GM21381 (cell line): ENCODE measurements at regions not wholly inside any gene's neighbourhood (a gene's known extent, or its start where the extent isn't known, plus 50 kb on each side); places are given as distances from the start of the nearest gene placed in this dataset.
"Not testable (repeated sequence)": the region's sequence is repeated elsewhere in the genome, so short reads cannot be mapped to it uniquely, and the experiment has no call there.

Experiments
- ATAC-seq: cut with Tn5 transposase; IDR thresholded peaks from one replicate; pipeline ENCODE4 v1.9.1; 2021; ENCODE audit warnings: mild to moderate bottlenecking, moderate library complexity; ENCODE audit not compliant: unreplicated experiment

DNA sequence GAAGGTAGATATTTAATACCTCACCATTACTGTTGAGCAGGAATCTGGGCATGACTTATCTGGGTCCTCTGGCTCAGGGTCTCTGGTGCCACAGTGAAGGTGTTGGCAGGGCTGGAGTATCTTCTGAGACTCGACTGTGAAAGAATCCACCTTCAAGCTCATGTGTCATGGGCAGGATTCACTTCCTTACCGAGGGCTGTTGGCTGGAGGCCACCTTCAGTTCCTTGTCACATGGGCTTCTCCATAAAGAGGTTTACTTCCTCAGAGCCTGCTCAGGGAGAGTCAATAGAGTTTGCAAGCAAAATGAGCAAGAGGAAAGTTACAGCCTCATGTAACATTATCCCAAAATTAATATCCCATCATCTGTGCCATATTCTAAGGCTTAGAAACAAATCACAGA, 459.5 kb downstream of the NR2F2 start:
- no peak for ATAC-seq

DNA sequence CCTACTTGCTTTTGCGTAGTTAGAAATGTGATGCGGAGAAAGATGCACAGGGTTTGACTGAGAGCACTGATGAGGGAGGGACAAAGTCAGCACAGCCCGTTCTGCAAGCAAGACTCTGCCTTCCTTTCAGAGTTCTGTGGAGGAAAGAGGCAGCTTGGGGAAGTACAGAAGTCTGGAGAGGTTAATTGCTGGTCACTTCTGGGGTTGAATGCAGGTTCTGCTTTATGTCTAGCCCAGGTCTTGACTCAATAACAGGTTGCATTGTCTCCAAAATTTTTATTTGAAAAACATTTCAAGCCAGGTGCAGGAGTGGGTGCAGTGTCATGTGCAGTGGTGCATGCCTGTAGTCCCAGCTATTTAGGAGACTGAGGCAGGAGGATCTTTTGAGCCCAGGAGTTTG, 461.7 kb downstream of the NR2F2 start:
- ATAC-seq, result no peak

DNA sequence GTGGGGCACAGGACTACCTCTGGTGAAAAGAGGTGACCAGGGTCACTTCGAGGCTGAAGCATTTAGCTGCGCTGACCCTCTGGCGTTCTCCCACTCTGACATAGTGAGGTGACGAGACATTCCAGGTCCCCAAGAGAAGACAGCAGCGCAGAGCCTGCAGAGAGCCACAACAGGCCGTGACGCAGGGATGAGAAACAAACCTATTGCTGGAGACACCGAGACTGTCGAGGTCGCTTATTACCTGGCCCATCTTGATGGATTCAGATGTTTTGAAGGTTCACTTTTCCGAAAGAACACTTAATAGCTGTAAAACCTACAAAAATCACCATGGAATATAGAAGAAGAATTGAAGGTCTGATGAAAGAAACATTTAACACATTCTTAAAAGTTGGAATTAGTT, 466.3 kb downstream of the NR2F2 start:
- no peak for ATAC-seq

DNA sequence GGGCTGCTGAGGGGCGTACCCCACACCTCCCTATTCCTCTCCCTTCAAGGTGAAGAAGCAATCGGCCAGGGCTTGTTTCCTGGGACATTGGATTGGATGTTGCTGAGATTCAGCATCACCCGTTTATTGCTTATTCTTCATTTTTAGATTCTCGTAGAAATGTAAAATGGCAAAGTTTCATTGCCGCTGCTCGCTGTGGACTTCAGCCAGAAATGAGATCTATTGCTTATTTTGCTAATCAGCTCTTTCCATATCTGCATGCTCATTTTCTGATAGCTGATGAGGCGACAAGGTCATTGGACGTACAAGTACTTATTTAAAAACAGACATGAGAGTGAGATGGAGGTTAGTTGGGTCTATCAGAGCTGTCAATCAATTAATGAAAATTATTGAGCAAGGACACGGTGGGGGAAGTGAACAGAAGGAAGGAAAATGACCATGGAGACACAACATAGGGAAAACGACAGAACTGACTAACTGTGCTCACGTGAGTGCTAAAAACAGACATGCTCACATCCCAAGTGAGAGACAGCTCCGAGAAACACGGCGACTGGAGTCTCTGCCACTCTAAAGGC, 471.2 kb downstream of the NR2F2 start:
- no peak for ATAC-seq

DNA sequence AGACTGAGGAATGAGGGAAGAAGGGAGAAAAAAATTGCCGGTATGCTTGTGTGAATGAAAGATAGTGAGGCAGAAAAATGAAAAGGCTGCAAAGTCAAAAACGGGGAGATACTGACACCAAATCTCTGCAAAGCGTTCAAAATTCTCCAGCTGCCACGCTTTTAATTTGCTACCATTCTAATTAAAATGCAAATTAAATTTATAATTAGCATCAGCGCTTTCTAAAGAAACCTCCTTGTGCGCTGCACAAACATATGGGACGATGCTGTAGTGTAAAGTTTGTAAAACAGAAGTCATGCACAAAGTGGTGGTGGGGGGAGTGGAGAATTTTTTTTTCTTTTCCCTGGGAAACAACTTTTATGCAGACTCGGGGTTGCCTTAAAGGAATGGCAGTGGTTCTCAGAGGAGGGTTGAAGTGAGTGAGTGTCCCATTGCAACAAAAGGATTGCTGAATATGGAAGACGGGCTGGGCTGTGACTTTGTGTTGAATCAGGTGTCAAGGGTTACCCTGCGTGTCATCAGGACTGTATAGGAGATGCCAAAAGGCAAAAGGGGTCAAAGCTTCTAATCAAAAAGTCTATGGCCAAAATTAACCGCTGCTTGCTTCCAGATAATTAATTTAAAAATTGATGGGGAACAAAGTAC, 472.2 kb downstream of the NR2F2 start:
- no peak for ATAC-seq

DNA sequence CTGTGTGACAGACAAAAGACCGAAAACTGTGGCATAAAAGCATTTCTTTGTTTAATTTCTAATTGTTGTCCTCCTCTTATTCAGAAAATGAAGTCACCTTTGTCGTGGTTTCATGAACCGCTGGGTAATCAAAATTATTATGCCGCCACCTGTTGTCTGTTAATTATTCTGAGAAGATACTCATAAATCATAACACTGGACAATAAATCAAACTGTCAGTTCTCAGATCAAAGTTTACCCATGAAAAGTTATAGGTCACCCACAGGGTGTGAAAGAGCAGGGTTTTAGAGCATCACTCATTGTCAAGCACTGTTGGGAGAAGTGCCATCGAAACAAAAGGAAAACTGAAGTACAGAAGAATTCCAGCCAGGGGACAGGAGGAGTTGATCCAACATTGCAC, 474.3 kb downstream of the NR2F2 start:
- ATAC-seq, result no peak

DNA sequence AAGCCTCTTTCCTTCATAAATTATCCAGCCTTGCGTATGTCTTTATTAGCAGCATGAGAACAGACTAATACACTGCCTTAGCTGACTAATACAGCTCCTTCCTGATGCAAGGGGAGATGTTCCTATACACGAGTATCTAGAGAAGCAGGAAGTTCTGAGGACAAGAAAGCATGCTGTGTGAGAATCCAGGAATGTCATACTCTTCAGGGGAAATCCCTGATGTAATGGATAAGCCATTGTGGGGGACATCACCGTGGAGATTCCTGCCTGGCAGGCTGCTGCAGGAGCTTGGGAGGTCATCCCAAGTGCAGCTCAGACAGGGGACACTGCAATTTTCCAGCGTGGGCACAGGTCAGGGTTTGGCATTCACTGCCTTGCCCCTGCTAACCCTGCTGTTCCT, 476.9 kb downstream of the NR2F2 start:
- no peak for ATAC-seq

DNA sequence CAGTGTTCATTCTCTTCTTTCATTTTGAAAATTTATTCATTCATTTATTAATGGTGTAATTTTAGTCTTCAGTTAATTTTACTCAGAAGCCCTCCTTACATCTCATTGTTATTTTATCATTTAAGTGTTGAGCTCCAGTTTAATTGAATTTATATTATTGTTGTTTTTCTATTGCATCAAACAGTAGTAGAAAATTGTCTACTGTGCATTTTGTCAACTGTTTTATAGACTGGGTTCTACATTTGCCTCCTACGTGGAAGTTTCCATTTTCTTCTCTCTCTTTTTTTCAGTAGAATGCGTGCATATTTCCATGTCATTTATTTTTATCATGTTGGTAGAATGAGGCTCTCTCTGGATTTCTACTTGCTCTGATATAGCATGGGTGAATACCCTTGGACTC, 487.4 kb downstream of the NR2F2 start:
- no peak for ATAC-seq

DNA sequence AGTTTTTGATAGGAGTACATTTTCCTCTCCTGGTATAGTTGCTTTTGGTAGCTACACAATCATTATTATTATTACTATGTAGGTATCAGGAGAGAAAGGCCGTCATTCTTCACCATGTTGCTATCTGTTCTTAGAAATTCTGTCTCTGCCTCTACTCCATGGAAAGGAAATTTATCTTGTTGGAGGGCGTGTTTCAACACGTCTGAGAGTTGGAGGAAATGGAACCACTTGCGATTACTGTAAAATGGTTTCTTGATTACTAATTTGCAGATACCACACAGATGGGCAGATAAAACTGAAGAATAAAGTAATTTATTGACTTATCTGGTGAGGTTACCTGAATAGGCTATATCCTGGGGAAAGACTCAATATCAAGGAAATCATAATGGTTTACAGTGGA, 488.4 kb downstream of the NR2F2 start:
- ATAC-seq, result no peak

DNA sequence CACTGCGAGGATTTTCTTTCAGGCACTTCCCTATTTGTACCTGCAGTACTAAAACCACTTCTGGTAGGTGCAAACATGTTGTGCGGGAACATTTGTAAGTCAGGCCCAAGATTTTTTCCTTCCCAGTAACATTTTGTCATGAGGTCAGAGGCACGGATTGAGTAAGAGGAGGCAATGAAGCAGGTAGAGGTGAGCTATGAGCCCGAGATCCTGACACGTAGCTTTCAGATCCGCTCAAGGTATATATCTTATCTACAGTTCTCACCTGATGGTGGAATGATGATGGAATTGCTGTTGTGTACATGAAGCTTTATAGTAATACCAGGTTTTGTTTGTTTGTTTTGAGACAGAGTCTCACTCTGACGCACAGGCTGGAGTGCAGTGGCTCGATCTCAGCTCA, 497.5 kb downstream of the NR2F2 start:
- no peak for ATAC-seq

DNA sequence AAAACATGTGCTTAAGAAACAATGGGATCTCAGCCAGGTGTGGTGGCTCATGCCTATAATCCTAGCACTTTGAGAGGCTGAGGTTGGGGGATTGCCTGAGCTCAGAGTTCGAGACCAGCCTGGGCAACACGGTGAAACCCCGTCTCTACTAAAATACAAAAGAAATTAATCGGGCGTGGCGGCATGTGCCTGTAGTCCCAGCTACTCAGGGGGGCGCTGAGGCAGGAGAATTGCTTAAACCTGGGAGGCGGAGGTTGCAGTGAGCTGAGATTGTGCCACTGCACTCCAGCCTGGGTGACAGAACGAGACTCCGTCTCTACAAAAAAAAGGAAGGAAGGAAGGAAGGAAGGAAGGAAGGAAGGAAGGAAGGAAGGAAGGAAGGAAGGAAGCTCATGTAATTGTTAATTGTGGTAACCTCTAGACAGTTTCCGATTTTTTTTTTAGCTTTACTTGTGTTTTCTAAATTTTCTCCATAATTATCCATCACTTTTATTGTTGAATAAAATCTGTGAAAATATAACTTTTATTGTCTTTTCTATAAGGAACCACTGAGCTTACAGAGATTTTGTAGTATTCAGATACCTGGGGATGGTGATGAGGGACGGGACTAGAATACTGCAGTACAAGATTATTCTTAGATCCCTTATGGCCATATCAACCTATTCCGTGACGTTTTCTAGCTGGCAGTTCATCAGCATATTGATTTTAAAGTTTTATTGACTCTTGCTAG, 506.9 kb downstream of the NR2F2 start:
- ATAC-seq, result no peak

DNA sequence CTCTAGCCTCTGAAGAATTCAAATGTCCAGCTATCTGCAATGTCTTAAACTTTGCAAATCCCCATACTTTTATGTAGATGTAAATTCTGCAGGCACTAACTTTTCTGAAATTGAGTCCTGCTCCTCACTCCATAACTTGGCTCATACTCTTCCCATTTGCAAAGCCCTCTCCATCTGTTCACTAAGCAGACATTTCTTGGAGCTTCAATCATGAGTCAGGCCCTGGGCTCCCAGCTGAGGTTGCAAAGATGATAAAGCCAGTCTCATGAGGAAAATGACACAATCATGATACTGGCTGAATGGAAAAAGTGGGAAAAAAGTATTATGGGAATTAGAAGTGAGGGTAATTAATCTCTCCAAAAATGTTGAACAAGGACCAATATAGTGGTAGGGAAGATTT, 507.6 kb downstream of the NR2F2 start:
- no peak for ATAC-seq

DNA sequence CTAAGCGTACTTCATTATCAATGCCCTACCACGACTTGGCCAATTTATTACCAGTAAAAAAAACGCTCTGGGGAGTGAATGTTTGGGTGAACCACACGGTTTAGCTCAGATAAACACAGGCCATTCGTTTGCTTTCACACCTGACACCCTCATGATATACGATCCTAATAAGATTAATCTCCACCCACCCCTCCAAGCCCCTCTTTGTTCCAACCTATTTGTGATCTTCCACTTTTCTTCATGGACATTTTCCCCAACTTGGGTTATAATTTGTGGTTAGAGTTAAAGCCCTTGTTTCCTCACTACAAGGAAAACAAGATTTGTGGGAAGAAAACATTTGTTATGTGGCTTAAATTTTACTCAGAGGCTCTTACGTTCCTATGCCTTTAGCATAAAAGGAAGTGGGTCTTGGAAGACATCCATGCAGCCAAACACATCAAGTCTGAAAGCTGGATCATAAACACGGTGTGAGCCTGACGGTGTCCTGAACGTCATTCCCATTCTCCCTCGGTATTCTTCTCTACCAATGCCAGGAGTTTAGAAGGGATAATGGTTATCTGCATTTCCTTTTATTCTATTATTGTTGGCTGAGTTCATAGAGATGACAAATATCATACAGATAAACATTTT, 518.9 kb downstream of the NR2F2 start:
- no peak for ATAC-seq

DNA sequence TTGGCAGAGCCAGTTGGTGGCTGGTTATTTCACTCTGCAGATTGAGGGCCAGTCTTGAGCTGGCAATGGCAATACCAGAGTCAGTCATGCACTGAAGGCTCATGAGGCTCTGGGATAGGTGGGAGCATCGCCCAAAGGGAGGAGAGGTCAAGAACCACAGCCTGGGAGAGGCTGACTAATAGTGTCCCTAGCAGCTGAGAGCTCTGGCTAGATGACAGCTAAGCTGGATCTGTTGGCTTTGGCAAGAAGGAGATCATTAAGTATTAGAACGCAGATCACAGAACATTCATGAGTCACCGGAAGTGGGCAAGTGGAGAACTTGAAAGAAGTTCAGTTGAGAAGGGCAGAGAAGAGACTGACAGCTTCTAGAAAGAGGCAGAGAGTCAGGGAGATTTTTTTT, 521.1 kb downstream of the NR2F2 start:
- no peak for ATAC-seq

DNA sequence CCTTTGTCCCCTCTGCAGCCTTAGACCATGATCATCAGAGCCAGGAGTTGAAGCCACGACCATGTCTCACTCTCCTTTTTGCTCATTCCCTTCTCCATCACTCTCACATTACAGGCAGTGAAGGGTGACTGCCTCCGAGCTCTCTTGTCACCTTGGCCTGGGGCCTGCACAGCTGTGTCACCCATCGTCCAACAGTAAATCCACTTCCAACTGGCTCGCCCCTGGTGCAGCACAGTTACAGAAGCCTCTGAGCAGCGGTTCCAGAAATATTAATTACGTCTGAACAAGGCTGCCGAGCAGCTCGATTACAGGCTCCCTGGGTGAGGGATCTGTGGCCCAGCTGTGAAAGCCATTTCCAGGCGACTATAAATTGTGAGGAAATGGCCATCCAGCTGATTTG, 528.2 kb downstream of the NR2F2 start:
- no peak for ATAC-seq

DNA sequence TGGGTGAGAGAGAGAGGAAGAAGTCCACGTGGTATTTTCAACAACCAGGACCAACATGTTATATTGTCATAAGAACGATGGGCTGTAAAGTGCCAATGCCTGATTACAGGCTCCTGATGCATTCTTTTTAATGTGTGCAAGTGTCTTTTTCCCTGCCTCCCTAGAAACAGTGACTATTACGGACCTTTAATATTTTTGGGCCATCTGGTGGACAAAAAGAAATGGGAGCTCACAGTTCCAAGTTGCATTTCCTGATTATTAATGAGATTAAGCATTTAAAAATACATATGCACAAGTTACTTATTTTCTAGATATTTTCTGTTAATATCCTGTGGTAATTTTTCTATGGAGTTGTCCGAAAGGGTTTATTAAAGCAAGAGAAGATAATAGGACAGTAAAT, 530.2 kb downstream of the NR2F2 start:
- no peak for ATAC-seq

DNA sequence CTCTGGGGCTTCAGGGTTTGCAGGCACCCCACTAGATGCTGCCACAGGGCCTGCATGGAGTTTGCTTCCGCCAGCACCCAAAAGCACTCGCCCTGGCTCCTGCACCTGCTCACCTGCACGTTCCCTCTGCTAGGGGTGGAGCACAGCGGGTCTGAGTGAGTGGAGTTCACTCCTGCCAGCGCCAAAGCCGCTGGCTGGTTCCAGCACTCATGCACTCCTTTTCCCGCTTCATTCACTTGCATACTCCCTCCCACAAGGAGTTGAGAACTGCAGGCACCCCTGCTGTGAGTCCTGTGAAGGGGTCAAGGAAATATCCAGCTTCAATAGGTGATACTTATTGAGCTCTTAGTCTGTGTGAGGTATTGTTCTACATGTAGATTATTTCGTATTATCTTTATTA, 537.5 kb downstream of the NR2F2 start:
- no peak for ATAC-seq

DNA sequence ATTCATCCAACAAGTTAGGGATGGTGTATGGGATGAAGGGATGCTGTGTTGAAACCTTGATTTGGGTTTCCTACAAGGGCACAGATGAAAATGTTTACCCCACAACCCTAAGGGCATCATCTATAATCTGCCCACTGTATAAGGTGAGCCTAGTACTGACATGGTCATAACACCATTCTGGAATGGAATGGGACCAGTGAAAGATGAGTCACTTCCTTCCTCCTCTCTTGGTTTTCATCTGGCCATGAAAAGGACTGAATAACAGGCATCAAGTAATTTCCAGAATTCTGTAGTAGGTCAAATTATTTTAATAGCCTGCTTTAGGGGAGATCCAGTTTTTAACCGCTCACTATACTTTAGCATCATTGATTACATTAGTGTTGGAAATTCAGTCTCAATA, 538.6 kb downstream of the NR2F2 start:
- no peak for ATAC-seq

DNA sequence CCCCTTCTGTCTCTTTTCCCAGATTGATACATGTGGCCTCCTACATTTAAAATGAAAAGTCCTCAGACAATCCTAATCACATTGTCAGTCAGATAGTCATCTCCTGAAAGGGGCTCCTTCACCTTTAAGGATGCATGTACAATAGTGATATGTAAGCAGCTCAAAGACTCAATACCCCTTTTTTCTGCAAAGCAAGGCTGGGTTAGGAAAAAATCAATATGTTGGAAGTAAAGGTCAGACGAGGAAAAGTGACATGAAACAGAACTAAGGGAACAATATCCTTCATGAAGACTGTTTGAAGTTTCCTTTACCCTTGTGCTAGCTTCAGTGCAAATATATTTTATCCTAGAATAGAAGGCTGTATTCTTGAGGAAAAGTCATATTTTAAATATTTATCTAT, 539.3 kb downstream of the NR2F2 start:
- ATAC-seq, result no peak

DNA sequence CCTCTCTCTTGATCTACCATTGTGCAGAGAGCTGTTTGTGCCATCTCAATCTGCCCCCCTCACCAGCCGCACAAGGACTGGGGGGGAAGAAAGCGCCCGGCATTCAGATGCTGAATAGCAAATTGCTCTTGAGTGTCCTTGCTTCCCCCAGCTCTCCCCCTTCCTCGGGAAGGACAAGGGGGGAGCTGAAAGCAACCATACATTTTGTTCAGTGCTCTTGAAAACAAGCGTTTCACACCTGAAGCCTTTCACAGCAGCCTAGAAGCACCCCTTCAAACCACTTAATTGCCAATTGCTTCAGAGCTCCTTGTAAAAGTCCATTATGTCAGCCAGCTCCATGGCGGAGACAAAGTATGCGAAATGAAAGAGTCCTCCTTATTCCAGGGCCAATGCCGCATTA, 540.1 kb downstream of the NR2F2 start:
- no peak for ATAC-seq

DNA sequence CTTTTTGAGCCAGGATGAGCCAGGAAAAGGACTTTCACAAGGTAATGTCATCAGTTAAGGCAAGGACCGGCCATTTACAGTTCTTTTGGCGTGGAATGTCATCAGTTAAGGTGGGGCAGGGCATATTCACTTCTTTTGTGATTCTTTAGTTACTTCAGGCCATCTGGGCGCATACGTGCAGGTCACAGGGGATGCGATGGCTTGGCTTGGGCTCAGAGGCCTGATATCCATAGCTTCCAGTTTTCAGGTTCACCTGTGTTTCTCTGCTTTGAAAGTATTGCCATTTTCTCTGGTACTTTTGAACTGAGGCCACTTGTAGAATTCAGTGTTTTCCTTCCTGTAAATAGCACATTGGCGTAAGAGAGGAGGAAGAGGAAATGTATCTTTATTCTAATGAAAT, 546.9 kb downstream of the NR2F2 start:
- ATAC-seq, result not testable (repeated sequence)

DNA sequence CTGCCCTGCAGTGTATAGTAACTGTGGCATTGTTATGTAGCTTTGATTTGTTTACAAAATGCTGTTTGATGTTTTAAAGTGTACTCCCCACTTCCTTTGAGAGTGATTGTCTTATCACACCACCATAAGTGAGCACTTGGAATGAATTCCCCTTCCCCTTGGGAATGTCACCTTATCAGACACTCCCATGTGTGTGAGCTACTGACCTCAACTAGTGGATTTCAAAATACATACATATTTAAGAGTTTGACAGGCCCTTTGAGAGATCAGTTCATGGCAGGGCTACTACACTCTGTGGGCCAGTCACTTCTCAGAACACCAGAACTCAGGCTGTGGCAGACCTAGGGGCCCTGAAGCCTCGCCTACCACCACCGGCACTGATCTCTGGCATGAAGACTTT, 547.6 kb downstream of the NR2F2 start:
- ATAC-seq, result no peak
